Esophagus squamous epithelium (tissue), 4 donors: ENCODE measurements at regions not wholly inside any gene's neighbourhood (a gene's known extent, or its start where the extent isn't known, plus 50 kb on each side); places are given as distances from the start of the nearest gene placed in this dataset.

Source experiments
- POLR2A ChIP-seq, 4 donors: fragments of 450-650 bp; IDR thresholded peaks; one replicate each; pipeline ENCODE4 v1.6.1; 2017; ENCODE audit warnings: antibody characterized with exemption in 4 of 4, mild to moderate bottlenecking in 4 of 4, moderate library complexity in 3 of 4
- TF ChIP-seq, protein P1 (sequence below), 6 experiments: fragments of 450-650 bp in 4 of 6; fragments of 200-600 bp in 2 of 6; sonication (generic) in 2 of 6; IDR thresholded peaks; one replicate each; pipeline ENCODE4 v1.5.1; 2016 to 2019; ENCODE audit warnings: antibody characterized with exemption in 6 of 6, mild to moderate bottlenecking in 4 of 6, moderate library complexity in 4 of 6

DNA sequence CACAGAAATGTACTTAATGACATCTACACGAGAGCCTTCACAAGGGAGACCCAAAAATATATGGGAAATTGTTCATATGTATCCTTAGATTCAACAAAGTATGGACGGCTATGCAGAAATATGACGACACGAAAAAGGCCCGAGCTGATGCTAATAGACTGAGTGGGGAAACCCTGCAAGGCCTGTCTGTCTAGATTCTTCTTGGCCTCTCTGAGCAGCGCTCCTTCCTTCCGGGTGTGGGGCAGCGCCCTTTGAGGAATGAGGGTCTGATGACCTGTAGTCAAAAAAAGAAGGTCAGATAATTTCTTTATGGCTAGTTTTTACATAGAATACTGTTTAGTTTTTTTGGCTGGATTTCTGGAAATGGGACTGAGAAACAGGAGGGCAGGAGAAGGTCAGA lies 192.8 kb upstream of the AKR1E2 start:
- no peak for TF ChIP-seq POLR2A (IDR thresholded peaks at IDR 0.05)
- TF ChIP-seq, protein P1, sequence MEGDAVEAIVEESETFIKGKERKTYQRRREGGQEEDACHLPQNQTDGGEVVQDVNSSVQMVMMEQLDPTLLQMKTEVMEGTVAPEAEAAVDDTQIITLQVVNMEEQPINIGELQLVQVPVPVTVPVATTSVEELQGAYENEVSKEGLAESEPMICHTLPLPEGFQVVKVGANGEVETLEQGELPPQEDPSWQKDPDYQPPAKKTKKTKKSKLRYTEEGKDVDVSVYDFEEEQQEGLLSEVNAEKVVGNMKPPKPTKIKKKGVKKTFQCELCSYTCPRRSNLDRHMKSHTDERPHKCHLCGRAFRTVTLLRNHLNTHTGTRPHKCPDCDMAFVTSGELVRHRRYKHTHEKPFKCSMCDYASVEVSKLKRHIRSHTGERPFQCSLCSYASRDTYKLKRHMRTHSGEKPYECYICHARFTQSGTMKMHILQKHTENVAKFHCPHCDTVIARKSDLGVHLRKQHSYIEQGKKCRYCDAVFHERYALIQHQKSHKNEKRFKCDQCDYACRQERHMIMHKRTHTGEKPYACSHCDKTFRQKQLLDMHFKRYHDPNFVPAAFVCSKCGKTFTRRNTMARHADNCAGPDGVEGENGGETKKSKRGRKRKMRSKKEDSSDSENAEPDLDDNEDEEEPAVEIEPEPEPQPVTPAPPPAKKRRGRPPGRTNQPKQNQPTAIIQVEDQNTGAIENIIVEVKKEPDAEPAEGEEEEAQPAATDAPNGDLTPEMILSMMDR (IDR thresholded peaks at IDR 0.05), result no peak
